ENCODE measurements at regions not wholly inside any gene's neighbourhood (a gene's known extent, or its start where the extent isn't known, plus 50 kb on each side); places are given as distances from the start of the nearest gene placed in this dataset.

DNA sequence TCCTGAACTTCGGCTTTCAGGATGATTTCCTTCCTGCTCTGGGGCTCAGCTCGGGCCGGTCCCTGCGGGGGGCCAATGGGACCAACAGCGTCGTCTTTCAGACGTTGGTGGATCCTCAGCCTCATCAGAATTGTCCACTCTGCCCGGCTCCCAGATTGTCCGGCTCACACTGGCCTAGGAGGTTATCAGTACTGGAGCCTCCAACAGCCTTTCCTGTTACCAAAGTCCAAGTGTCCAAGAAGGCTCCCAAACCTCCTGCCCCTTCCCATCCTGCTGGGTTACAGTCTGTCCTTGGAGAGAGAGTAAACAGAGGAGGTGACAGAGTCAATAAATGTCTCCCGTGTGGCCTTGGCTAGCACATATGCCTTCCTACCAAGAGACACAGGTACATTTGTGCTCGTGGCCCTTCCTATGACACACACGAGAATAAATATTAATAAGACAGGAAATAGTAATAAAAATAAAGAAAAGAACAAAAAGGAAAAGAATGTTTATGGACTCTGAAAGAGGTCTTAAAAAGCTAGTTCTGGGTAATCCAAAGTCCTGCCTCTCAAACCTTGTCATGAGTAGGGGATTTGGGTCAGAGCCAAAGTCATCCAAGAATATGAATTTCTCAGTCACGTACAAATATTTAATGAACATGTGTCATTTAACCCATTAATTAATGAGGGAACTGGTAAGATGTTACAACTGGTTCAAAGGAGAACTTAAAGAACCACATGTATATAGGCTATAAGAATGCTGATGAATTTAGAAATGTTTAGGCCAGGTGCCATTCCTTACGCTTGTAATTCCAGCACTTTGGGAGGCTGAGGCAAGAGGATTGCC is 80.8 kb upstream of the SLC2A1 start:
- H4K20me1 ChIP-seq (ENCODE audit: insufficient read depth, low read length) = no peaks in the 10 kb centered on the region
- Mint-ChIP-seq H3K9me3 (ENCODE audit: unreplicated experiment) (no peaks in the 10 kb centered on the region), H3K27ac (ENCODE audit: unreplicated experiment) (no peak overlapping the region), H3K4me3 (ENCODE audit: unreplicated experiment) (no peak overlapping the region), H3K27me3 (ENCODE audit: low read depth, unreplicated experiment) (peaks cover 3% of the 10 kb centered on the region), H3K36me3 (ENCODE audit: low read depth, unreplicated experiment) (no peaks in the 10 kb centered on the region), H3K4me1 (ENCODE audit: low read depth, unreplicated experiment) (peaks cover 6% of the 10 kb centered on the region)
- H3K4me1 ChIP-seq (ENCODE audit: insufficient read depth, low read length) = no peaks in the 10 kb centered on the region
- no peak overlapping the region for H2AFZ ChIP-seq (ENCODE audit: low read depth, low read length)
- no peak overlapping the region for H3K9ac ChIP-seq (ENCODE audit: low read length)
- H3K4me3 ChIP-seq (ENCODE audit: insufficient read depth, low read depth, low read length) = no peak overlapping the region
- no peak overlapping the region for H3K27ac ChIP-seq (ENCODE audit: low read depth, low read length)
- H3K27me3 ChIP-seq (ENCODE audit: insufficient read depth, low read length) = no peaks in the 10 kb centered on the region
- no peaks in the 10 kb centered on the region for H3K79me2 ChIP-seq (ENCODE audit: insufficient read depth, low read length)
- TF ChIP-seq EZH2 (IDR thresholded peaks at IDR 0.05; ENCODE audit: insufficient read depth, low read length) = no peak
- TF ChIP-seq, protein P1, sequence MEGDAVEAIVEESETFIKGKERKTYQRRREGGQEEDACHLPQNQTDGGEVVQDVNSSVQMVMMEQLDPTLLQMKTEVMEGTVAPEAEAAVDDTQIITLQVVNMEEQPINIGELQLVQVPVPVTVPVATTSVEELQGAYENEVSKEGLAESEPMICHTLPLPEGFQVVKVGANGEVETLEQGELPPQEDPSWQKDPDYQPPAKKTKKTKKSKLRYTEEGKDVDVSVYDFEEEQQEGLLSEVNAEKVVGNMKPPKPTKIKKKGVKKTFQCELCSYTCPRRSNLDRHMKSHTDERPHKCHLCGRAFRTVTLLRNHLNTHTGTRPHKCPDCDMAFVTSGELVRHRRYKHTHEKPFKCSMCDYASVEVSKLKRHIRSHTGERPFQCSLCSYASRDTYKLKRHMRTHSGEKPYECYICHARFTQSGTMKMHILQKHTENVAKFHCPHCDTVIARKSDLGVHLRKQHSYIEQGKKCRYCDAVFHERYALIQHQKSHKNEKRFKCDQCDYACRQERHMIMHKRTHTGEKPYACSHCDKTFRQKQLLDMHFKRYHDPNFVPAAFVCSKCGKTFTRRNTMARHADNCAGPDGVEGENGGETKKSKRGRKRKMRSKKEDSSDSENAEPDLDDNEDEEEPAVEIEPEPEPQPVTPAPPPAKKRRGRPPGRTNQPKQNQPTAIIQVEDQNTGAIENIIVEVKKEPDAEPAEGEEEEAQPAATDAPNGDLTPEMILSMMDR (IDR thresholded peaks at IDR 0.05; ENCODE audit: insufficient read depth, low read depth, low read length) = no peak
- no peak overlapping the region for H3K4me2 ChIP-seq (ENCODE audit: low read length)
- DNase-seq (ENCODE audit: low read depth) = no peak
- FAIRE-seq = no peak
- H3K36me3 ChIP-seq (ENCODE audit: insufficient read depth, low read length) = no peaks in the 10 kb centered on the region
- H3K9me3 ChIP-seq (ENCODE audit: insufficient read depth, low read depth, low read length) = no peaks in the 10 kb centered on the region

- no peaks in the 10 kb centered on the region for H3K4me1 ChIP-seq (ENCODE audit: insufficient read depth, low read length)
- no peak for DNase-seq (ENCODE audit: low read depth)
- Mint-ChIP-seq H3K27me3 (ENCODE audit: low read depth, unreplicated experiment) (peaks cover 3% of the 10 kb centered on the region), H3K4me1 (ENCODE audit: low read depth, unreplicated experiment) (peaks cover 9% of the 10 kb centered on the region), H3K36me3 (ENCODE audit: low read depth, unreplicated experiment) (no peaks in the 10 kb centered on the region), H3K4me3 (ENCODE audit: unreplicated experiment) (no peak overlapping the region), H3K27ac (ENCODE audit: unreplicated experiment) (no peak overlapping the region), H3K9me3 (ENCODE audit: unreplicated experiment) (no peaks in the 10 kb centered on the region)
- H4K20me1 ChIP-seq (ENCODE audit: insufficient read depth, low read length) = no peaks in the 10 kb centered on the region
- no peaks in the 10 kb centered on the region for H3K9me3 ChIP-seq (ENCODE audit: insufficient read depth, low read depth, low read length)
- no peak overlapping the region for H2AFZ ChIP-seq (ENCODE audit: low read depth, low read length)
- H3K36me3 ChIP-seq (ENCODE audit: insufficient read depth, low read length) = no peaks in the 10 kb centered on the region
- no peaks in the 10 kb centered on the region for H3K27me3 ChIP-seq (ENCODE audit: insufficient read depth, low read length)
- H3K9ac ChIP-seq (ENCODE audit: low read length) = no peak overlapping the region
- TF ChIP-seq EZH2 (IDR thresholded peaks at IDR 0.05; ENCODE audit: insufficient read depth, low read length) = no peak
- TF ChIP-seq, protein P1 (IDR thresholded peaks at IDR 0.05; ENCODE audit: insufficient read depth, low read depth, low read length) = no peak
- H3K79me2 ChIP-seq (ENCODE audit: insufficient read depth, low read length) = no peaks in the 10 kb centered on the region
- H3K27ac ChIP-seq (ENCODE audit: low read depth, low read length) = no peak overlapping the region
- no peak overlapping the region for H3K4me2 ChIP-seq (ENCODE audit: low read length)
- no peak overlapping the region for H3K4me3 ChIP-seq (ENCODE audit: insufficient read depth, low read depth, low read length)
- FAIRE-seq = no peak
Measured at GRCh38 chr1:43038232-43038935, 79.7 kb upstream of the SLC2A1 start.
